ENCODE measurements at regions not wholly inside any gene's neighbourhood (a gene's known extent, or its start where the extent isn't known, plus 50 kb on each side); places are given as distances from the start of the nearest gene placed in this dataset.

DNA sequence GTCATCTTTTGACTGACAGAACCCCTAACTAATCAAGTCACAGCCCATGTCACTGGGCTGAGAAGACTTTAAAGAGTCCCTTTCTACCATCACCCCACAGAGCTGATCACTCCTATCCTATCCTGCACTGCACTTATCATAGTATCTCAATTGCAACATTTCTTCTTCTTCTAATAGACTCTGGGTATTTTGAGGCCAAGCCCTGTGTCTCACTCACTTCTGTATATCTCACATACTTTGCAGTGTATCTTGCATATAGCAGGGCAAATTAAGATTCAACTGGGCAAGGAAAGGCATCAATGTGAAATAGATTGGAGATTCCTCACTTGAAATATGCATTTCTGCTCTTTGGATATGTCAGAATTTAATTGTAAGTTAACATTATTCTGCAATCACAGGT is 531.5 kb upstream of the SLIT2 start:
- TF ChIP-seq, protein P1, sequence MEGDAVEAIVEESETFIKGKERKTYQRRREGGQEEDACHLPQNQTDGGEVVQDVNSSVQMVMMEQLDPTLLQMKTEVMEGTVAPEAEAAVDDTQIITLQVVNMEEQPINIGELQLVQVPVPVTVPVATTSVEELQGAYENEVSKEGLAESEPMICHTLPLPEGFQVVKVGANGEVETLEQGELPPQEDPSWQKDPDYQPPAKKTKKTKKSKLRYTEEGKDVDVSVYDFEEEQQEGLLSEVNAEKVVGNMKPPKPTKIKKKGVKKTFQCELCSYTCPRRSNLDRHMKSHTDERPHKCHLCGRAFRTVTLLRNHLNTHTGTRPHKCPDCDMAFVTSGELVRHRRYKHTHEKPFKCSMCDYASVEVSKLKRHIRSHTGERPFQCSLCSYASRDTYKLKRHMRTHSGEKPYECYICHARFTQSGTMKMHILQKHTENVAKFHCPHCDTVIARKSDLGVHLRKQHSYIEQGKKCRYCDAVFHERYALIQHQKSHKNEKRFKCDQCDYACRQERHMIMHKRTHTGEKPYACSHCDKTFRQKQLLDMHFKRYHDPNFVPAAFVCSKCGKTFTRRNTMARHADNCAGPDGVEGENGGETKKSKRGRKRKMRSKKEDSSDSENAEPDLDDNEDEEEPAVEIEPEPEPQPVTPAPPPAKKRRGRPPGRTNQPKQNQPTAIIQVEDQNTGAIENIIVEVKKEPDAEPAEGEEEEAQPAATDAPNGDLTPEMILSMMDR (IDR thresholded peaks at IDR 0.05): no peak
- TF ChIP-seq POLR2A (IDR thresholded peaks at IDR 0.05): no peak
